ENCODE measurements at regions not wholly inside any gene's neighbourhood (a gene's known extent, or its start where the extent isn't known, plus 50 kb on each side); places are given as distances from the start of the nearest gene placed in this dataset.

DNA sequence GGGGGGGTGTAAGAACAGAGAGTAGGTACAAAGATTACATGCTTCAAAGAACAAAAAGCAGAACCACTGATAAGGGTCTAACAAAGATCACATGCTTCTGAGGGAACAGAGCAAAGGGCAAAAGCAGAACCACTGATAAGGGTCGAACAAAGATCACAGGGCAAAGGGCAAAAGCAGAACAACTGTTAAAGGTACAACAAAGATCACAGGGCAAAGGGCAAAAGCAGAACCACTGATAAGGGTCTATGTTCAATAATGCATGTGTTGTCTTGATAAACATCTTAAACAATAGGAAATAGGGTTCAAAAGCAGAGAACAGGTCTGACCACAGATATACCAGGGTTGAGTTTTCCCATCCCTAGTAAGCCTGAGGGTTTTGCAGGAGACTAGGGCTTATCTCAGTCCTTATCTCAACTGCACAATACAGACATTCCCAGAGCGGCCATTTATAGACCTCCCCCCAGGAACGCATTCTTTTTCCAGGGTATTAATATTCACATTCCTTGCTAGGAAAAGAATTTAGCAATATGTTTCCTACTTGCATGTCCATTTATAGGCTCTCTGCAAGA, 81.9 kb upstream of the PGR start:
- TF ChIP-seq, protein P1, sequence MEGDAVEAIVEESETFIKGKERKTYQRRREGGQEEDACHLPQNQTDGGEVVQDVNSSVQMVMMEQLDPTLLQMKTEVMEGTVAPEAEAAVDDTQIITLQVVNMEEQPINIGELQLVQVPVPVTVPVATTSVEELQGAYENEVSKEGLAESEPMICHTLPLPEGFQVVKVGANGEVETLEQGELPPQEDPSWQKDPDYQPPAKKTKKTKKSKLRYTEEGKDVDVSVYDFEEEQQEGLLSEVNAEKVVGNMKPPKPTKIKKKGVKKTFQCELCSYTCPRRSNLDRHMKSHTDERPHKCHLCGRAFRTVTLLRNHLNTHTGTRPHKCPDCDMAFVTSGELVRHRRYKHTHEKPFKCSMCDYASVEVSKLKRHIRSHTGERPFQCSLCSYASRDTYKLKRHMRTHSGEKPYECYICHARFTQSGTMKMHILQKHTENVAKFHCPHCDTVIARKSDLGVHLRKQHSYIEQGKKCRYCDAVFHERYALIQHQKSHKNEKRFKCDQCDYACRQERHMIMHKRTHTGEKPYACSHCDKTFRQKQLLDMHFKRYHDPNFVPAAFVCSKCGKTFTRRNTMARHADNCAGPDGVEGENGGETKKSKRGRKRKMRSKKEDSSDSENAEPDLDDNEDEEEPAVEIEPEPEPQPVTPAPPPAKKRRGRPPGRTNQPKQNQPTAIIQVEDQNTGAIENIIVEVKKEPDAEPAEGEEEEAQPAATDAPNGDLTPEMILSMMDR (IDR thresholded peaks at IDR 0.05) = no peak
- TF ChIP-seq POLR2A (IDR thresholded peaks at IDR 0.05) = no peak
- TF ChIP-seq POLR2AphosphoS5 (IDR thresholded peaks at IDR 0.05) = no peak

Measured in stomach (tissue), 4 donors.